HL-60 (cell line): ENCODE measurements at regions not wholly inside any gene's neighbourhood (a gene's known extent, or its start where the extent isn't known, plus 50 kb on each side); places are given as distances from the start of the nearest gene placed in this dataset.

ENCODE experiments used
- DNase-seq, 2 experiments: peaks; one replicate each; pipeline ENCODE4 v3.0.0-alpha.2; 2010 to 2020; ENCODE audit warnings: low read depth in 1 of 2, low spot score in 1 of 2
- H3K27ac ChIP-seq: fragments of 250-450 bp; sonication (Bioruptor Pico); replicated peaks from 2 replicates; pipeline ENCODE4 v1.5.1; 2020; ENCODE audit warnings: mild to moderate bottlenecking, moderate library complexity
- H3K27me3 ChIP-seq: fragments of 250-450 bp; sonication (Bioruptor Pico); 2 replicates; pipeline ENCODE4 v1.5.1; 2021; ENCODE audit warnings: mild to moderate bottlenecking, moderate library complexity; ENCODE audit not compliant: insufficient read depth, poor library complexity, severe bottlenecking
- H3K4me3 ChIP-seq: replicated peaks from 2 replicates; pipeline ENCODE4 v1.5.1; 2011; ENCODE audit warnings: mild to moderate bottlenecking, control low read depth, low read length; ENCODE audit not compliant: insufficient read depth
- GABPA ChIP-seq: IDR thresholded peaks from 2 replicates; pipeline ENCODE4 v1.6.1; 2012; ENCODE audit warnings: low read depth
- POLR2AphosphoS5 ChIP-seq: IDR thresholded peaks from 2 replicates; pipeline ENCODE4 v1.6.1; 2012; ENCODE audit warnings: low read depth
- SPI1 ChIP-seq: IDR thresholded peaks from 2 replicates; pipeline ENCODE4 v1.6.1; 2012; ENCODE audit warnings: low read depth, mild to moderate bottlenecking, borderline replicate concordance
- TF ChIP-seq, protein P1 (sequence below): IDR thresholded peaks from one replicate; pipeline ENCODE4 v1.5.1; 2011; ENCODE audit warnings: low read length, control low read depth, inconsistent platforms; ENCODE audit not compliant: insufficient read depth
- TF ChIP-seq, protein P2 (sequence below): IDR thresholded peaks from 2 replicates; pipeline ENCODE4 v1.6.1; 2012; ENCODE audit warnings: low read depth; ENCODE audit not compliant: insufficient replicate concordance

DNA sequence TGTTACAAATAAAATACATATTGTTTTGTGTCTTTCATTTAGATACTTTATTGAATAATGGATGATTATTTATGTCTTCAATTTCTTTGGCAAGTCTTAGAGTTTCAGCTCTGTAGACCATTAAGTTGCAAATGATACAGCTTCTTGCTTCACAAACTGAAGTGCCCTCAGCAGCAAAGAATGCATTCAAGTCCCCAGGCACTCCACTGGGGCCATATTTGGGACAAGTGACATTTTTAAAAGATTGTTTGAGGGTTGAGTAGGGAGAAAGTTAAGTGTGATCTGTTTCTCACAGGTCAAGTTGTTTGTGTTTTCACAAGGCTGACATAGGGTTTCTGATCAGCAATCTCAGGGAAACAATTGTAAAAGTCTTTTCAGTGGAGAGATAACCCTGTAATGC, 400.7 kb downstream of the PLA2G4A start:
- TF ChIP-seq, protein P1, sequence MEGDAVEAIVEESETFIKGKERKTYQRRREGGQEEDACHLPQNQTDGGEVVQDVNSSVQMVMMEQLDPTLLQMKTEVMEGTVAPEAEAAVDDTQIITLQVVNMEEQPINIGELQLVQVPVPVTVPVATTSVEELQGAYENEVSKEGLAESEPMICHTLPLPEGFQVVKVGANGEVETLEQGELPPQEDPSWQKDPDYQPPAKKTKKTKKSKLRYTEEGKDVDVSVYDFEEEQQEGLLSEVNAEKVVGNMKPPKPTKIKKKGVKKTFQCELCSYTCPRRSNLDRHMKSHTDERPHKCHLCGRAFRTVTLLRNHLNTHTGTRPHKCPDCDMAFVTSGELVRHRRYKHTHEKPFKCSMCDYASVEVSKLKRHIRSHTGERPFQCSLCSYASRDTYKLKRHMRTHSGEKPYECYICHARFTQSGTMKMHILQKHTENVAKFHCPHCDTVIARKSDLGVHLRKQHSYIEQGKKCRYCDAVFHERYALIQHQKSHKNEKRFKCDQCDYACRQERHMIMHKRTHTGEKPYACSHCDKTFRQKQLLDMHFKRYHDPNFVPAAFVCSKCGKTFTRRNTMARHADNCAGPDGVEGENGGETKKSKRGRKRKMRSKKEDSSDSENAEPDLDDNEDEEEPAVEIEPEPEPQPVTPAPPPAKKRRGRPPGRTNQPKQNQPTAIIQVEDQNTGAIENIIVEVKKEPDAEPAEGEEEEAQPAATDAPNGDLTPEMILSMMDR: no peak
- TF ChIP-seq GABPA: no peak
- TF ChIP-seq POLR2AphosphoS5: no peak
- TF ChIP-seq SPI1: no peak
- TF ChIP-seq, protein P2, sequence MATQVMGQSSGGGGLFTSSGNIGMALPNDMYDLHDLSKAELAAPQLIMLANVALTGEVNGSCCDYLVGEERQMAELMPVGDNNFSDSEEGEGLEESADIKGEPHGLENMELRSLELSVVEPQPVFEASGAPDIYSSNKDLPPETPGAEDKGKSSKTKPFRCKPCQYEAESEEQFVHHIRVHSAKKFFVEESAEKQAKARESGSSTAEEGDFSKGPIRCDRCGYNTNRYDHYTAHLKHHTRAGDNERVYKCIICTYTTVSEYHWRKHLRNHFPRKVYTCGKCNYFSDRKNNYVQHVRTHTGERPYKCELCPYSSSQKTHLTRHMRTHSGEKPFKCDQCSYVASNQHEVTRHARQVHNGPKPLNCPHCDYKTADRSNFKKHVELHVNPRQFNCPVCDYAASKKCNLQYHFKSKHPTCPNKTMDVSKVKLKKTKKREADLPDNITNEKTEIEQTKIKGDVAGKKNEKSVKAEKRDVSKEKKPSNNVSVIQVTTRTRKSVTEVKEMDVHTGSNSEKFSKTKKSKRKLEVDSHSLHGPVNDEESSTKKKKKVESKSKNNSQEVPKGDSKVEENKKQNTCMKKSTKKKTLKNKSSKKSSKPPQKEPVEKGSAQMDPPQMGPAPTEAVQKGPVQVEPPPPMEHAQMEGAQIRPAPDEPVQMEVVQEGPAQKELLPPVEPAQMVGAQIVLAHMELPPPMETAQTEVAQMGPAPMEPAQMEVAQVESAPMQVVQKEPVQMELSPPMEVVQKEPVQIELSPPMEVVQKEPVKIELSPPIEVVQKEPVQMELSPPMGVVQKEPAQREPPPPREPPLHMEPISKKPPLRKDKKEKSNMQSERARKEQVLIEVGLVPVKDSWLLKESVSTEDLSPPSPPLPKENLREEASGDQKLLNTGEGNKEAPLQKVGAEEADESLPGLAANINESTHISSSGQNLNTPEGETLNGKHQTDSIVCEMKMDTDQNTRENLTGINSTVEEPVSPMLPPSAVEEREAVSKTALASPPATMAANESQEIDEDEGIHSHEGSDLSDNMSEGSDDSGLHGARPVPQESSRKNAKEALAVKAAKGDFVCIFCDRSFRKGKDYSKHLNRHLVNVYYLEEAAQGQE: no peak
- Histone ChIP-seq H3K4me3 (no peak overlapping the region), H3K27ac (no peak overlapping the region), H3K27me3 (no peaks in the 10 kb centered on the region)
- no peak for DNase-seq

DNA sequence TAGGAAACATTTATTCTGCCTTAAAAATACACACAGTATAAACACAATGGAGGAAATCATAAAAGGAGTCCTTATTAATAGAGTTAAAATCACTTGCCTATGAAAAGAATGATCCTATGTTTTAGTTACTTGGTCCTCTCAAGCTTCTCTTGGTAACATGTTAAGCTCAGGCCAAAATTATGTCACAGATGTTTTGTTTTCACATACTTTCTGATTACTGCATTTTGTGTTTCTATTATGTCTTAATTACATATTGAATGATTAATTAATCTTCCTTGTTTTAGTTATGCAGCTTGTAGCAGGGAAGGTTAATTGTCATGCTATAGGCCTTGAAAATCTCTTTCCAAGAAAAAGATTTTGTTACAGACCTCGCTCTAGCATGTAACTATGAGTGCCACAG, 406.0 kb downstream of the PLA2G4A start:
- DNase-seq: no peak
- TF ChIP-seq POLR2AphosphoS5 (no peak), GABPA (no peak), SPI1 (no peak)
- TF ChIP-seq, protein P1: no peak
- TF ChIP-seq, protein P2: no peak
- H3K4me3 ChIP-seq: no peak overlapping the region
- H3K27ac ChIP-seq: no peak overlapping the region
- no peaks in the 10 kb centered on the region for H3K27me3 ChIP-seq

DNA sequence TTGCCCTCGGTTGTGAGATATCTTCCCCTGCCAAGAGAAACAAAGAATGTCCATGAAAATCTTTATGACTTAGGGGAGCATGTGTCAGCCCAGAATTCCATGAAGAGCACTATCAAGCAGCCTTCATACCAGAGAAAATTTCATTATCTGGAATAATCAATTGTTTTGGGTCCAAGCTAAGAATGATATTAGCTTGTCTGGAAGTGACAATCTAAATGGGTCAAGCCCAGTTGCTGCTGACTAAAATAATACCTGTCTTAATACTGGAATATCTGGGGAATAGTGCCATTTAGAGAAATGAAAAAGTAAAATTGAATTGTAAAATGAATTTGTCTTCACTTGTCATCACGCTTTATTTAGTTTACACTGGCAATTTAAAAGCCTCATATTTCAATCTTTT, 407.4 kb downstream of the PLA2G4A start:
- no peak for DNase-seq

More for the DNA sequence above, 407.4 kb downstream of the PLA2G4A start:
- Histone ChIP-seq H3K4me3 (no peak overlapping the region), H3K27ac (no peak overlapping the region), H3K27me3 (no peaks in the 10 kb centered on the region)
- TF ChIP-seq SPI1: no peak
- TF ChIP-seq POLR2AphosphoS5: no peak
- TF ChIP-seq, protein P1: no peak
- TF ChIP-seq, protein P2: no peak
- no peak for TF ChIP-seq GABPA
